ENCODE measurements at regions not wholly inside any gene's neighbourhood (a gene's known extent, or its start where the extent isn't known, plus 50 kb on each side); places are given as distances from the start of the nearest gene placed in this dataset.
"Not testable (repeated sequence)": the region's sequence is repeated elsewhere in the genome, so short reads cannot be mapped to it uniquely, and the experiment has no call there.

DNA sequence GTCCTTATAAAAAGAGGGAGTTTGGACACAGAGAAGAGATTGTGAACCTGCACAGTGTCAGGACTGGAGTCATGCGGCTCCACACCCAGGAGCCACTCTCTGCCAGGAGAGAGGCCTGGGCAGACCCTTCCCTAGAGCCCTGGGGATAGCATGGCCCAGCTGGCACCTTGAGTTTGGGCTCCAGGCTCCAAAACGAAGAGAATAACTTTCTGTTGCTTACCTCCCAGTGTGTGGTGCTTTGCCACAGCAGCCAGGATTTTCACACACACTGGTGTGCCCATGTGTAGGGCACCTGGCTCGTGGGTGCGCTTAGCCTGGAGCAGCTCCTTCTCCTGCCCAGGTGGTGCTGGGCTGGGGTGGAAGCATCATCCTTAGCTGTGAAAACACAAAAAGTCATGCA, 344.3 kb downstream of the TEX29 start:
- no peak for ATAC-seq
- no peak overlapping the region for H3K4me3 Mint-ChIP-seq
- no peaks in the 10 kb centered on the region for H3K36me3 Mint-ChIP-seq (ENCODE audit: insufficient read depth)
- H3K4me1 Mint-ChIP-seq (ENCODE audit: low read depth): no peaks in the 10 kb centered on the region
- H3K9me3 Mint-ChIP-seq: no peaks in the 10 kb centered on the region
- no peak for DNase-seq
- no peaks in the 10 kb centered on the region for H3K27me3 Mint-ChIP-seq (ENCODE audit: low read depth)

GRCh38 chr13:111665691-111666095, 345.3 kb downstream of the TEX29 start:
- ATAC-seq (no peak), DNase-seq (no peak)
- Mint-ChIP-seq H3K4me1 (ENCODE audit: low read depth) (no peaks in the 10 kb centered on the region), H3K4me3 (no peak overlapping the region), H3K36me3 (ENCODE audit: insufficient read depth) (no peaks in the 10 kb centered on the region), H3K27me3 (ENCODE audit: low read depth) (no peaks in the 10 kb centered on the region), H3K9me3 (no peaks in the 10 kb centered on the region)

- H3K9me3 Mint-ChIP-seq: no peaks in the 10 kb centered on the region
- H3K27me3 Mint-ChIP-seq (ENCODE audit: low read depth): no peaks in the 10 kb centered on the region
- no peaks in the 10 kb centered on the region for H3K36me3 Mint-ChIP-seq (ENCODE audit: insufficient read depth)
Observed at GRCh38 chr13:111666164-111666776, 345.8 kb downstream of the TEX29 start.

DNA sequence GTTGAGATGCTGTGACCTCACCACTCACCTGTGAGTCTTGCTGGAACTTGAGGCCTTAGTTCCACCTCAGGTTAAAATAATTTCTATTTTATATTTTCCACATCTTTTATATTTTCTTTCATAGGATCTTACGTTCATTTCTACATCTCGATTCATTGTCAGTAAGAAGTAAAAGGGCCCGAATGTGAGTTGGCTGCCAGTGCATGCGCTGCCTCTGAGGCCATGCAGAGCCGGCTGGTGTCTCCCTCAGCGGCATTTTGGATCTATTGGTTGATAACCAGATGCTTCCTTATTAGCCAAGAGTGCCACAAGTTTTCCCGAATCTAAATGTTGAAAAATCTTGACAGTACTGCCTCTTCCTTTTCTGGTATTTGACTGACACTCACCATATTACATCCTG, 347.3 kb downstream of the TEX29 start:
- Mint-ChIP-seq H3K4me3 (no peak overlapping the region), H3K9me3 (no peaks in the 10 kb centered on the region), H3K27me3 (ENCODE audit: low read depth) (no peaks in the 10 kb centered on the region), H3K4me1 (ENCODE audit: low read depth) (no peaks in the 10 kb centered on the region), H3K36me3 (ENCODE audit: insufficient read depth) (no peaks in the 10 kb centered on the region)
- no peak for DNase-seq
- no peak for ATAC-seq

More at GRCh38 chr13:111666164-111666776, 345.8 kb downstream of the TEX29 start:
- Mint-ChIP-seq H3K4me1 (ENCODE audit: low read depth) (no peaks in the 10 kb centered on the region), H3K4me3 (no peak overlapping the region)
- ATAC-seq (no peak), DNase-seq (no peak)

DNA sequence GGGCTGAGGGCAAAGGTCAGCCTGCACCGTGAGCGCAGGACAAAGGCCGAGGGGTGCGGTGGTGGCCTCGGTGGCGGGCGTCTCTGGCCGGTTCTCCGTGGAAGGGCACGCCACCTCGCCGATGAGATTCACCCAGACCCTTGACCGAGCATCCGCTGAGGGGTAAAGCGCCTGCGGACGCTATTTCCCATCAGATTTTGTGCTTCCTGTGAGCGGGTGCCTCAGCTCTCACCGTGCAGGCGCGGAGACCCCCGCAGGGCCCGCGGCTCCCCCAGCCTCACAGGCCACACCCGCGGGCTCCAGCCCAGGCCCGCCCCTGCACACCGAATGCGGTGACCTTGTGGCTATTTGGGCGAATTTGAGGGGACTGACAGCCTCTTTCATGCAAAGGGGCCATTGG, 348.0 kb downstream of the TEX29 start:
- Mint-ChIP-seq H3K27me3 (ENCODE audit: low read depth) (no peaks in the 10 kb centered on the region), H3K9me3 (no peaks in the 10 kb centered on the region), H3K4me3 (no peak overlapping the region), H3K4me1 (ENCODE audit: low read depth) (no peaks in the 10 kb centered on the region), H3K36me3 (ENCODE audit: insufficient read depth) (no peaks in the 10 kb centered on the region)
- no peak for DNase-seq
- ATAC-seq: no peak

- not testable (repeated sequence) for ATAC-seq; H3K4me1 Mint-ChIP-seq (ENCODE audit: low read depth); H3K36me3 Mint-ChIP-seq (ENCODE audit: insufficient read depth); DNase-seq; H3K9me3 Mint-ChIP-seq; H3K27me3 Mint-ChIP-seq (ENCODE audit: low read depth); H3K4me3 Mint-ChIP-seq
Observed at GRCh38 chr13:111672198-111672597, 351.8 kb downstream of the TEX29 start.

- H3K9me3 Mint-ChIP-seq; H3K4me3 Mint-ChIP-seq; ATAC-seq; H3K36me3 Mint-ChIP-seq (ENCODE audit: insufficient read depth); H3K27me3 Mint-ChIP-seq (ENCODE audit: low read depth); H3K4me1 Mint-ChIP-seq (ENCODE audit: low read depth); DNase-seq: not testable (repeated sequence)
Observed at GRCh38 chr13:111678120-111678882, 357.9 kb downstream of the TEX29 start.

GRCh38 chr13:111679645-111680044, 359.2 kb downstream of the TEX29 start:
- not testable (repeated sequence) for H3K4me3 Mint-ChIP-seq; H3K9me3 Mint-ChIP-seq; DNase-seq; H3K4me1 Mint-ChIP-seq (ENCODE audit: low read depth); H3K27me3 Mint-ChIP-seq (ENCODE audit: low read depth); H3K36me3 Mint-ChIP-seq (ENCODE audit: insufficient read depth); ATAC-seq

GRCh38 chr13:111680100-111680499, 359.7 kb downstream of the TEX29 start:
- H3K9me3 Mint-ChIP-seq; H3K4me3 Mint-ChIP-seq; DNase-seq; ATAC-seq; H3K4me1 Mint-ChIP-seq (ENCODE audit: low read depth); H3K27me3 Mint-ChIP-seq (ENCODE audit: low read depth); H3K36me3 Mint-ChIP-seq (ENCODE audit: insufficient read depth): not testable (repeated sequence)

GRCh38 chr13:111692028-111692427, 371.6 kb downstream of the TEX29 start:
- H3K9me3 Mint-ChIP-seq; H3K36me3 Mint-ChIP-seq (ENCODE audit: insufficient read depth); ATAC-seq; DNase-seq; H3K27me3 Mint-ChIP-seq (ENCODE audit: low read depth); H3K4me1 Mint-ChIP-seq (ENCODE audit: low read depth); H3K4me3 Mint-ChIP-seq: not testable (repeated sequence)

DNA sequence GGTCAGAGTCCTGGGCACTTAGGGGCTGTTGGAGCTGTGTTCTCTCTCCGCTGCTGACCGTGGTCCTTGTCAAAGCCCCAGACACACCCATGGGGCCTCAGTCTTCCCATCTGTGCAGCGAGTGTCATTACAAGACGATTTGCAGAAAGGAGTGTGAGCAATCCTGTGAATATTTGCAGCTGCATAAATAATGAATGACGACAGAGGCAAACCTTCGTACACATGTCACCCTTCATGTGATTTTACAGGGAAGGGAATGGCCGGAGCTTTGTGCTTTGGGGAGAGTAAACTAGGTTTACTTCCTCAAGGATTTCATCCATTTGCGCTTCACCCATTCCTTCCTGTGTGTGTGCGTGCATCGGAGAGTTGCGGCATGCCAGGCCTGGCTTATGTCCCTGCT, 370.8 kb upstream of the SOX1 start:
- not testable (repeated sequence) for H3K4me1 Mint-ChIP-seq (ENCODE audit: low read depth); H3K27me3 Mint-ChIP-seq (ENCODE audit: low read depth); H3K36me3 Mint-ChIP-seq (ENCODE audit: insufficient read depth); H3K9me3 Mint-ChIP-seq; H3K4me3 Mint-ChIP-seq; ATAC-seq; DNase-seq

DNA sequence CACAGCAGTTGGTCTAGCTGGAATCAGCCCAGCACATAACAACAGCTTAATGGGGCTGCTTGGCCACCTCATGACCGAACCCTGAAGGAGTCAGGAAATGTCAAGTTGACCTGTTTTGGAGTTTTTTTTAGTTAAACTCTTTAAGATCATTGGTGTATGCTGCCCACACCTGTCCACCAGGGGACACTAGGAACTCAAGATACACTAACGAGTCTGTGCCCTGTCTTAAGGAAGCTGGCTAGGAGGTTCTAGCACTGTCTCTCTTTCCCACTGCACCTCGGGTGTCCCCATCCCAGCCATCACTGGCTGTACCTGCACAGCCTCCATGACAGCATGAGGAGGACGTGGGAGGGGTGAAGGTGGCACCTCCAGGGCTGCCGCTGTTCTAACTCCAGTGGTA, 364.9 kb upstream of the SOX1 start:
- not testable (repeated sequence) for H3K36me3 Mint-ChIP-seq (ENCODE audit: insufficient read depth); H3K9me3 Mint-ChIP-seq; ATAC-seq

More for the DNA sequence above, 364.9 kb upstream of the SOX1 start:
- not testable (repeated sequence) for H3K4me3 Mint-ChIP-seq; H3K4me1 Mint-ChIP-seq (ENCODE audit: low read depth); H3K27me3 Mint-ChIP-seq (ENCODE audit: low read depth); DNase-seq

Data from activated T-cell treated with anti-CD3 and anti-CD28 coated beads, Interleukin-2, amount 50 U/mL, for 4 hours (primary cell).